HL-60 (cell line): ENCODE measurements at regions not wholly inside any gene's neighbourhood (a gene's known extent, or its start where the extent isn't known, plus 50 kb on each side); places are given as distances from the start of the nearest gene placed in this dataset.

Source experiments
- DNase-seq, 2 experiments: peaks; one replicate each; pipeline ENCODE4 v3.0.0-alpha.2; 2010 to 2020; ENCODE audit warnings: low read depth in 1 of 2, low spot score in 1 of 2
- H3K27ac ChIP-seq: fragments of 250-450 bp; sonication (Bioruptor Pico); replicated peaks from 2 replicates; pipeline ENCODE4 v1.5.1; 2020; ENCODE audit warnings: mild to moderate bottlenecking, moderate library complexity
- H3K27me3 ChIP-seq: fragments of 250-450 bp; sonication (Bioruptor Pico); 2 replicates; pipeline ENCODE4 v1.5.1; 2021; ENCODE audit warnings: mild to moderate bottlenecking, moderate library complexity; ENCODE audit not compliant: insufficient read depth, poor library complexity, severe bottlenecking
- H3K4me3 ChIP-seq: replicated peaks from 2 replicates; pipeline ENCODE4 v1.5.1; 2011; ENCODE audit warnings: mild to moderate bottlenecking, control low read depth, low read length; ENCODE audit not compliant: insufficient read depth
- GABPA ChIP-seq: IDR thresholded peaks from 2 replicates; pipeline ENCODE4 v1.6.1; 2012; ENCODE audit warnings: low read depth
- POLR2AphosphoS5 ChIP-seq: IDR thresholded peaks from 2 replicates; pipeline ENCODE4 v1.6.1; 2012; ENCODE audit warnings: low read depth
- SPI1 ChIP-seq: IDR thresholded peaks from 2 replicates; pipeline ENCODE4 v1.6.1; 2012; ENCODE audit warnings: low read depth, mild to moderate bottlenecking, borderline replicate concordance
- TF ChIP-seq, protein P1 (sequence below): IDR thresholded peaks from 2 replicates; pipeline ENCODE4 v1.6.1; 2012; ENCODE audit warnings: low read depth; ENCODE audit not compliant: insufficient replicate concordance
- TF ChIP-seq, protein P2 (sequence below): IDR thresholded peaks from one replicate; pipeline ENCODE4 v1.5.1; 2011; ENCODE audit warnings: low read length, control low read depth, inconsistent platforms; ENCODE audit not compliant: insufficient read depth

- TF ChIP-seq SPI1 (no peak), POLR2AphosphoS5 (no peak)
- TF ChIP-seq, protein P1, sequence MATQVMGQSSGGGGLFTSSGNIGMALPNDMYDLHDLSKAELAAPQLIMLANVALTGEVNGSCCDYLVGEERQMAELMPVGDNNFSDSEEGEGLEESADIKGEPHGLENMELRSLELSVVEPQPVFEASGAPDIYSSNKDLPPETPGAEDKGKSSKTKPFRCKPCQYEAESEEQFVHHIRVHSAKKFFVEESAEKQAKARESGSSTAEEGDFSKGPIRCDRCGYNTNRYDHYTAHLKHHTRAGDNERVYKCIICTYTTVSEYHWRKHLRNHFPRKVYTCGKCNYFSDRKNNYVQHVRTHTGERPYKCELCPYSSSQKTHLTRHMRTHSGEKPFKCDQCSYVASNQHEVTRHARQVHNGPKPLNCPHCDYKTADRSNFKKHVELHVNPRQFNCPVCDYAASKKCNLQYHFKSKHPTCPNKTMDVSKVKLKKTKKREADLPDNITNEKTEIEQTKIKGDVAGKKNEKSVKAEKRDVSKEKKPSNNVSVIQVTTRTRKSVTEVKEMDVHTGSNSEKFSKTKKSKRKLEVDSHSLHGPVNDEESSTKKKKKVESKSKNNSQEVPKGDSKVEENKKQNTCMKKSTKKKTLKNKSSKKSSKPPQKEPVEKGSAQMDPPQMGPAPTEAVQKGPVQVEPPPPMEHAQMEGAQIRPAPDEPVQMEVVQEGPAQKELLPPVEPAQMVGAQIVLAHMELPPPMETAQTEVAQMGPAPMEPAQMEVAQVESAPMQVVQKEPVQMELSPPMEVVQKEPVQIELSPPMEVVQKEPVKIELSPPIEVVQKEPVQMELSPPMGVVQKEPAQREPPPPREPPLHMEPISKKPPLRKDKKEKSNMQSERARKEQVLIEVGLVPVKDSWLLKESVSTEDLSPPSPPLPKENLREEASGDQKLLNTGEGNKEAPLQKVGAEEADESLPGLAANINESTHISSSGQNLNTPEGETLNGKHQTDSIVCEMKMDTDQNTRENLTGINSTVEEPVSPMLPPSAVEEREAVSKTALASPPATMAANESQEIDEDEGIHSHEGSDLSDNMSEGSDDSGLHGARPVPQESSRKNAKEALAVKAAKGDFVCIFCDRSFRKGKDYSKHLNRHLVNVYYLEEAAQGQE, result no peak
These were observed 645.6 kb upstream of the ZNF804A start for GRCh38 chr2:183952741-183953140.

GRCh38 chr2:183963609-183964008 lies 634.7 kb upstream of the ZNF804A start:
- H3K27me3 ChIP-seq, result no peaks in the 10 kb centered on the region
- no peak overlapping the region for H3K4me3 ChIP-seq
- DNase-seq, result no peak
- TF ChIP-seq POLR2AphosphoS5, result no peak
- TF ChIP-seq, protein P1, result no peak
- TF ChIP-seq, protein P2, sequence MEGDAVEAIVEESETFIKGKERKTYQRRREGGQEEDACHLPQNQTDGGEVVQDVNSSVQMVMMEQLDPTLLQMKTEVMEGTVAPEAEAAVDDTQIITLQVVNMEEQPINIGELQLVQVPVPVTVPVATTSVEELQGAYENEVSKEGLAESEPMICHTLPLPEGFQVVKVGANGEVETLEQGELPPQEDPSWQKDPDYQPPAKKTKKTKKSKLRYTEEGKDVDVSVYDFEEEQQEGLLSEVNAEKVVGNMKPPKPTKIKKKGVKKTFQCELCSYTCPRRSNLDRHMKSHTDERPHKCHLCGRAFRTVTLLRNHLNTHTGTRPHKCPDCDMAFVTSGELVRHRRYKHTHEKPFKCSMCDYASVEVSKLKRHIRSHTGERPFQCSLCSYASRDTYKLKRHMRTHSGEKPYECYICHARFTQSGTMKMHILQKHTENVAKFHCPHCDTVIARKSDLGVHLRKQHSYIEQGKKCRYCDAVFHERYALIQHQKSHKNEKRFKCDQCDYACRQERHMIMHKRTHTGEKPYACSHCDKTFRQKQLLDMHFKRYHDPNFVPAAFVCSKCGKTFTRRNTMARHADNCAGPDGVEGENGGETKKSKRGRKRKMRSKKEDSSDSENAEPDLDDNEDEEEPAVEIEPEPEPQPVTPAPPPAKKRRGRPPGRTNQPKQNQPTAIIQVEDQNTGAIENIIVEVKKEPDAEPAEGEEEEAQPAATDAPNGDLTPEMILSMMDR, result no peak
- no peak for TF ChIP-seq SPI1
- TF ChIP-seq GABPA, result no peak
- H3K27ac ChIP-seq, result no peak overlapping the region

More at GRCh38 chr2:183952741-183953140, 645.6 kb upstream of the ZNF804A start:
- H3K27me3 ChIP-seq, result no peaks in the 10 kb centered on the region
- no peak overlapping the region for H3K27ac ChIP-seq
- no peak overlapping the region for H3K4me3 ChIP-seq
- no peak for DNase-seq

DNA sequence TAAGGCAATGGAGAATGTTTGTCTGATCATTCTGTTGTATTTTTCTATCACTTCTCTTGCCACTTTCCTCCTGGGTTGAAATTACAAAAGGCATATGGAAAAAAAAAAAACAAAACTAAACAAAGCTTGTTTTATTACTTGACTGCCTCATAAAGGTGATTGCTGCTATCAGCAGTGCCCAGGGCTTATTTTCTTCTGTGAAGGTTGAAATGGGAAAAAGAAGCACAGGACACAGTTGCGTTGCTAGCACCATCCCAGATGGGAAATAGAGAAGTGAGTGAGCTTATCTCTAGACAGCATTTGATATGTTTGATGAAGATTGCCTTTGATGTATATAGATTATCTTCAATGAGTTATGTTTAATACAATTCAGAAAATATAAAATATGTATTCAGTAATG lies 633.8 kb upstream of the ZNF804A start:
- TF ChIP-seq GABPA (no peak), SPI1 (no peak), POLR2AphosphoS5 (no peak)
- TF ChIP-seq, protein P1, result no peak
- TF ChIP-seq, protein P2, result no peak
- DNase-seq, result no peak
- no peak overlapping the region for H3K4me3 ChIP-seq
- no peaks in the 10 kb centered on the region for H3K27me3 ChIP-seq
- H3K27ac ChIP-seq, result no peak overlapping the region

GRCh38 chr2:183967756-183968155 lies 630.6 kb upstream of the ZNF804A start:
- H3K27ac ChIP-seq, result no peak overlapping the region
- no peaks in the 10 kb centered on the region for H3K27me3 ChIP-seq
- no peak for TF ChIP-seq SPI1
- TF ChIP-seq, protein P2, result no peak
- TF ChIP-seq, protein P1, result no peak
- no peak for TF ChIP-seq GABPA
- no peak for TF ChIP-seq POLR2AphosphoS5
- no peak overlapping the region for H3K4me3 ChIP-seq
- DNase-seq, result no peak
